IMR-90 (cell line): ENCODE measurements at regions not wholly inside any gene's neighbourhood (a gene's known extent, or its start where the extent isn't known, plus 50 kb on each side); places are given as distances from the start of the nearest gene placed in this dataset.

ENCODE experiments used
- ATAC-seq: fragments of 200-7000 bp; cut with Tn5 transposase; 2 replicates; pipeline ENCODE4 v1.9.1; 2020; ENCODE audit warnings: low read depth, mild to moderate bottlenecking, moderate library complexity
- BruUV-seq: library from RNA; stranded (reverse); fragments of 400-500 nt; replicated peaks from 2 replicates; lab custom pipeline; 2021; lab: Mats Ljungman, UMichigan
- CTCF ChIA-PET: fragments of 300-600 bp; formaldehyde crosslinking; extraction: SDS; loops from one replicate; lab custom pipeline; 2021; ENCODE audit warnings: antibody characterized with exemption; lab: Yijun Ruan, JAX
- POLR2A ChIA-PET: fragments of 300-600 bp; sonication (Branson Sonifier 250); formaldehyde crosslinking; loops from one replicate; lab custom pipeline; 2022; ENCODE audit warnings: antibody characterized with exemption; ENCODE audit not compliant: unreplicated experiment; lab: Charles Lee
- DNase-seq: peaks from one replicate; pipeline ENCODE4 v3.0.0; 2013
- H2AFZ ChIP-seq: replicated peaks from 2 replicates; pipeline ENCODE3; 2013; ENCODE audit warnings: low read length, mild to moderate bottlenecking; ENCODE audit not compliant: poor library complexity
- H2AK5ac ChIP-seq: 2 replicates; pipeline ENCODE4 v1.6.1; 2013; ENCODE audit warnings: low read depth, low read length, inconsistent platforms
- H2AK9ac ChIP-seq: replicated peaks from 2 replicates; pipeline ENCODE3; 2013; ENCODE audit warnings: mild to moderate bottlenecking, low read depth, low read length, moderate library complexity; ENCODE audit not compliant: poor library complexity
- H2BK120ac ChIP-seq: 2 replicates; pipeline ENCODE4 v1.6.1; 2013; ENCODE audit warnings: low read depth, low read length, inconsistent platforms
- H2BK15ac ChIP-seq: 3 replicates; pipeline ENCODE4 v1.6.1; 2013; ENCODE audit warnings: low read depth, low read length, inconsistent platforms
- H2BK20ac ChIP-seq: 2 replicates; pipeline ENCODE4 v1.6.1; 2013; ENCODE audit warnings: low read depth, mild to moderate bottlenecking, inconsistent platforms, low read length, moderate library complexity
- H2BK5ac ChIP-seq: 2 replicates; pipeline ENCODE4 v1.6.1; 2013; ENCODE audit warnings: mild to moderate bottlenecking, low read depth, low read length, inconsistent platforms; ENCODE audit not compliant: poor library complexity, severe bottlenecking
- H3K14ac ChIP-seq: replicated peaks from 2 replicates; pipeline ENCODE4 v1.6.1; 2013; ENCODE audit warnings: low read depth, low read length, inconsistent platforms
- H3K18ac ChIP-seq: 2 replicates; pipeline ENCODE4 v1.6.1; 2013; ENCODE audit warnings: low read depth, low read length, control low read depth
- H3K23ac ChIP-seq: 2 replicates; pipeline ENCODE4 v1.6.1; 2013; ENCODE audit warnings: low read depth, low read length, inconsistent platforms
- H3K27ac ChIP-seq: 2 replicates; pipeline ENCODE4 v1.5.1; 2013; ENCODE audit warnings: mild to moderate bottlenecking, control low read depth, low read length; ENCODE audit not compliant: insufficient read depth
- H3K27me3 ChIP-seq: 2 replicates; pipeline ENCODE4 v1.6.1; 2013; ENCODE audit warnings: low read length; ENCODE audit not compliant: control insufficient read depth, insufficient read depth
- H3K36me3 ChIP-seq: 2 replicates; pipeline ENCODE4 v1.6.1; 2013; ENCODE audit warnings: low read length, mixed read lengths; ENCODE audit not compliant: control insufficient read depth, insufficient read depth
- H3K4ac ChIP-seq: 2 replicates; pipeline ENCODE4 v1.6.1; 2013; ENCODE audit warnings: low read depth, low read length, inconsistent platforms
- H3K4me1 ChIP-seq: 2 replicates; pipeline ENCODE4 v1.6.1; 2013; ENCODE audit warnings: low read length, mixed read lengths; ENCODE audit not compliant: control insufficient read depth, insufficient read depth
- H3K4me2 ChIP-seq: 2 replicates; pipeline ENCODE4 v1.6.1; 2013; ENCODE audit warnings: low read depth, mild to moderate bottlenecking, control low read depth, low read length, moderate library complexity
- H3K4me3 ChIP-seq: 2 replicates; pipeline ENCODE4 v1.5.1; 2013; ENCODE audit warnings: low read depth, mild to moderate bottlenecking, control low read depth, low read length, moderate library complexity; ENCODE audit not compliant: insufficient read depth
- H3K56ac ChIP-seq: 2 replicates; pipeline ENCODE4 v1.6.1; 2013; ENCODE audit warnings: low read length, inconsistent platforms; ENCODE audit not compliant: insufficient read depth; ENCODE audit errors: extremely low read depth
- H3K79me1 ChIP-seq, 2 experiments: 2 replicates each; pipeline ENCODE4 v1.6.1; 2013; ENCODE audit warnings: low read length in 2 of 2, inconsistent platforms in 1 of 2, low read depth in 1 of 2
- H3K9ac ChIP-seq: 2 replicates; pipeline ENCODE4 v1.6.1; 2013; ENCODE audit warnings: low read depth, low read length, control low read depth
- H3K9me1 ChIP-seq: 2 replicates; pipeline ENCODE4 v1.6.1; 2013; ENCODE audit warnings: low read length, inconsistent platforms; ENCODE audit not compliant: insufficient read depth
- H3K9me3 ChIP-seq: 2 replicates; pipeline ENCODE4 v1.6.1; 2013; ENCODE audit warnings: low read length; ENCODE audit not compliant: control insufficient read depth, insufficient read depth
- H4K20me1 ChIP-seq: 2 replicates; pipeline ENCODE4 v1.6.1; 2013; ENCODE audit warnings: low read length, inconsistent platforms; ENCODE audit not compliant: insufficient read depth
- H4K5ac ChIP-seq: 2 replicates; pipeline ENCODE4 v1.6.1; 2013; ENCODE audit warnings: mild to moderate bottlenecking, low read depth, low read length, control low read depth
- H4K8ac ChIP-seq, 2 experiments: 2 replicates each; pipeline ENCODE4 v1.6.1; 2013; ENCODE audit warnings: low read depth in 2 of 2, low read length in 2 of 2, control low read depth in 1 of 2, inconsistent platforms in 1 of 2
- H4K91ac ChIP-seq: 2 replicates; pipeline ENCODE4 v1.6.1; 2013; ENCODE audit warnings: low read depth, low read length, inconsistent platforms; ENCODE audit not compliant: insufficient read depth
- BHLHE40 ChIP-seq: fragments of 150-350 bp; IDR thresholded peaks from 2 replicates; pipeline ENCODE4 v1.6.1; 2016; ENCODE audit warnings: mild to moderate bottlenecking, low read depth, low read length
- CEBPB ChIP-seq: IDR thresholded peaks from 2 replicates; pipeline ENCODE4 v1.6.1; 2012; ENCODE audit warnings: low read depth, low read length, improper control_type of control experiment
- CHD1 ChIP-seq: IDR thresholded peaks from 2 replicates; pipeline ENCODE4 v1.6.1; 2012; ENCODE audit warnings: low read depth, low read length, improper control_type of control experiment
- CTCF ChIP-seq: conservative IDR thresholded peaks from 2 replicates; pipeline ENCODE4 v1.5.1; 2012; ENCODE audit warnings: mild to moderate bottlenecking, low read depth, low read length, improper control_type of control experiment
- FOS ChIP-seq: fragments of 150-350 bp; IDR thresholded peaks from 2 replicates; pipeline ENCODE4 v1.6.1; 2016; ENCODE audit warnings: low read depth, low read length
- MAFK ChIP-seq: IDR thresholded peaks from 2 replicates; pipeline ENCODE4 v1.6.1; 2012; ENCODE audit warnings: low read depth, low read length, improper control_type of control experiment
- MAZ ChIP-seq: IDR thresholded peaks from 2 replicates; pipeline ENCODE4 v1.6.1; 2012; ENCODE audit warnings: low read depth, mild to moderate bottlenecking, low read length, improper control_type of control experiment, moderate library complexity, borderline replicate concordance
- MXI1 ChIP-seq: IDR thresholded peaks from 2 replicates; pipeline ENCODE4 v1.6.1; 2012; ENCODE audit warnings: low read depth, mild to moderate bottlenecking, low read length, moderate library complexity, borderline replicate concordance
- NFE2L2 ChIP-seq: fragments of 150-350 bp; IDR thresholded peaks from 2 replicates; pipeline ENCODE4 v1.6.1; 2016; ENCODE audit warnings: low read depth, mild to moderate bottlenecking, low read length
- POLR2A ChIP-seq: IDR thresholded peaks from 2 replicates; pipeline ENCODE4 v1.6.1; 2012; ENCODE audit warnings: mild to moderate bottlenecking, low read depth, low read length
- RAD21 ChIP-seq: IDR thresholded peaks from 2 replicates; pipeline ENCODE4 v1.6.1; 2012; ENCODE audit warnings: low read length, improper control_type of control experiment
- RCOR1 ChIP-seq: IDR thresholded peaks from 2 replicates; pipeline ENCODE4 v1.6.1; 2012; ENCODE audit warnings: mild to moderate bottlenecking, low read length, improper control_type of control experiment; ENCODE audit not compliant: insufficient replicate concordance
- RFX5 ChIP-seq: IDR thresholded peaks from 2 replicates; pipeline ENCODE4 v1.8.0; 2012; ENCODE audit warnings: low read depth, mild to moderate bottlenecking, low read length, moderate library complexity
- SMC3 ChIP-seq: fragments of 150-350 bp; IDR thresholded peaks from 2 replicates; pipeline ENCODE4 v1.6.1; 2016; ENCODE audit warnings: low read depth, mild to moderate bottlenecking, antibody characterized with exemption, low read length, moderate library complexity
- WGBS, 2 experiments: methylation state at CpG; one replicate each; pipeline versions ENCODE4 v1.1.5 to v1.1.7; 2013; ENCODE audit warnings: missing lambda C conversion rate in 2 of 2; ENCODE audit not compliant: insufficient read length in 1 of 2; ENCODE audit errors: extremely low coverage in 2 of 2; 5-methylcytosine and 5-hydroxymethylcytosine counted together
- dilution Hi-C: fragments of 300-500 bp; cut with HindIII; formaldehyde crosslinking; loops from one replicate; pipeline ENCODE4 v1.14.3; 2018; ENCODE audit warnings: low sequenced_read_pairs; ENCODE audit not compliant: unreplicated experiment
- in situ Hi-C: fragments of 300-500 bp; cut with MboI; formaldehyde crosslinking; loops from 3 replicates; pipeline ENCODE4 v1.14.3; 2019; ENCODE audit warnings: low sequenced_read_pairs, inconsistent platforms, mixed read lengths
- intact Hi-C: fragments of 100-400 bp; cut with micrococcal nuclease; formaldehyde crosslinking; loops from 2 replicates; pipeline ENCODE4 v1.10.0; 2022
- TF ChIP-seq, protein P1 (sequence below): fragments of 150-350 bp; IDR thresholded peaks from 2 replicates; pipeline ENCODE4 v1.6.1; 2016; ENCODE audit warnings: low read depth, mild to moderate bottlenecking, low read length, moderate library complexity, borderline replicate concordance
- TF ChIP-seq, protein P2 (sequence below): fragments of 150-350 bp; IDR thresholded peaks from 2 replicates; pipeline ENCODE4 v1.6.1; 2017; ENCODE audit warnings: mild to moderate bottlenecking, antibody characterized with exemption, low read length, low read depth

- CTCF ChIA-PET = no interaction called here
- Histone ChIP-seq H2AFZ (no peak overlapping the region), H3K9me1 (peaks cover 3% of the 10 kb centered on the region; the same call in 1 of the 2 replicates), H3K27ac (no peak overlapping the region), H2AK5ac (no peak overlapping the region), H3K18ac (no peak overlapping the region), H4K5ac (no peak overlapping the region), H4K8ac (no peak overlapping the region; a peak in 1 of 4 replicates), H3K27me3 (no peaks in the 10 kb centered on the region), H4K20me1 (no peaks in the 10 kb centered on the region), H3K56ac (no peak overlapping the region), H3K36me3 (no peaks in the 10 kb centered on the region), H3K4ac (no peak overlapping the region), H3K4me2 (no peak overlapping the region), H4K91ac (0 out of 2 replicates have a peak overlapping the region, but pooled peaks have one; percentile 0), H3K9me3 (no peaks in the 10 kb centered on the region), H3K9ac (no peak overlapping the region), H3K79me1 (no peaks in the 10 kb centered on the region), H3K23ac (no peak overlapping the region), H2BK20ac (peak overlapping the region; percentile 48; the same call in 1 of the 2 replicates), H3K14ac (no peak overlapping the region; the same call in 1 of the 2 replicates), H3K4me1 (peaks cover 23% of the 10 kb centered on the region), H2AK9ac (no peak overlapping the region), H2BK5ac (no peak overlapping the region), H2BK15ac (peak overlapping the region; percentile 69; the same call in 1 of the 3 replicates), H3K4me3 (no peak overlapping the region), H2BK120ac (peak overlapping the region; percentile 4; the same call in 1 of the 2 replicates)
- intact Hi-C loops = no loop called here
- dilution Hi-C loops = no loop called here
- no TSS peak for BruUV-seq
- no peak for TF ChIP-seq CTCF
- TF ChIP-seq BHLHE40 = no peak
- TF ChIP-seq RFX5 = no peak
- TF ChIP-seq, protein P1, sequence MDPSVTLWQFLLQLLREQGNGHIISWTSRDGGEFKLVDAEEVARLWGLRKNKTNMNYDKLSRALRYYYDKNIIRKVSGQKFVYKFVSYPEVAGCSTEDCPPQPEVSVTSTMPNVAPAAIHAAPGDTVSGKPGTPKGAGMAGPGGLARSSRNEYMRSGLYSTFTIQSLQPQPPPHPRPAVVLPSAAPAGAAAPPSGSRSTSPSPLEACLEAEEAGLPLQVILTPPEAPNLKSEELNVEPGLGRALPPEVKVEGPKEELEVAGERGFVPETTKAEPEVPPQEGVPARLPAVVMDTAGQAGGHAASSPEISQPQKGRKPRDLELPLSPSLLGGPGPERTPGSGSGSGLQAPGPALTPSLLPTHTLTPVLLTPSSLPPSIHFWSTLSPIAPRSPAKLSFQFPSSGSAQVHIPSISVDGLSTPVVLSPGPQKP = no peak
- TF ChIP-seq RAD21 = no peak
- TF ChIP-seq MAFK = no peak
- no peak for TF ChIP-seq NFE2L2
- no peak for TF ChIP-seq MAZ
- TF ChIP-seq, protein P2, sequence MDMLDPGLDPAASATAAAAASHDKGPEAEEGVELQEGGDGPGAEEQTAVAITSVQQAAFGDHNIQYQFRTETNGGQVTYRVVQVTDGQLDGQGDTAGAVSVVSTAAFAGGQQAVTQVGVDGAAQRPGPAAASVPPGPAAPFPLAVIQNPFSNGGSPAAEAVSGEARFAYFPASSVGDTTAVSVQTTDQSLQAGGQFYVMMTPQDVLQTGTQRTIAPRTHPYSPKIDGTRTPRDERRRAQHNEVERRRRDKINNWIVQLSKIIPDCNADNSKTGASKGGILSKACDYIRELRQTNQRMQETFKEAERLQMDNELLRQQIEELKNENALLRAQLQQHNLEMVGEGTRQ = no peak
- no peak for TF ChIP-seq RCOR1
- no peak for TF ChIP-seq FOS
- TF ChIP-seq SMC3 = no peak
- no peak for TF ChIP-seq MXI1
- TF ChIP-seq POLR2A = no peak
- TF ChIP-seq CEBPB = no peak
- no peak for TF ChIP-seq CHD1
- DNase-seq (peak; percentile 53), ATAC-seq (no peak)
- in situ Hi-C loops = no loop called here
- POLR2A ChIA-PET = no interaction called here
- 100% methylated on average over 1 of the region's 4 CpGs; no CpG with 5 or more reads in 1 of the 2 experiments for WGBS, 2 experiments
These were observed 62.4 kb upstream of the TNIK start for GRCh38 chr3:171522651-171523050.
